ENCODE measurements at regions not wholly inside any gene's neighbourhood (a gene's known extent, or its start where the extent isn't known, plus 50 kb on each side); places are given as distances from the start of the nearest gene placed in this dataset.

DNA sequence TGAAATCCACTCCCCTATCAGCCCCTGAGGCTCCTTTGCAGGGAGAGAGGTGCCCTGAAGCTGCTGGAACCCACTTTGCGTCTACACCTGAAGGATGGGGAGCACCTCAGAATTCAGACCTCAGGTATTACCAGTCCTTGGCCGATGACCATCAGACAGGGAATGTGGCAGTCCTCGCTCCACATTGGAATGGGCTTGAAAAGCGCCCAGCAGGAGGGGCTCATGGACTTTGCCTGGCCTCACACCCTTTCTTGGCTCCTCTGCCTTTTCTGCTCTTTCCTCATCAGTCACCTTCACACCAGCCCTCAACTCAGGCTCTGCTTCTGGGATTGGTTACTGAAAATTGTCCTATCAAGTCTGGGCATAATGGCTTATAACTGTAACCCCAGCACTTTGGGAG is 83.9 kb downstream of the BARX1 start:
- no peak overlapping the region for H3K9ac ChIP-seq (ENCODE audit: low read length)
- H3K4me3 ChIP-seq (ENCODE audit: low read depth in 1 of 2, low read length in 2 of 2) = no peak overlapping the region
- no peaks in the 10 kb centered on the region for H3K36me3 ChIP-seq (ENCODE audit: insufficient read depth, low read length)
- no peaks in the 10 kb centered on the region for H3K27me3 ChIP-seq (ENCODE audit: control insufficient read depth in 1 of 2, insufficient read depth in 2 of 2, low read length in 2 of 2)
- peaks cover 7% of the 10 kb centered on the region for H3K9me3 ChIP-seq (ENCODE audit: low read length)
- H3K27ac ChIP-seq (ENCODE audit: low read depth, low read length) = no peak overlapping the region
- no peaks in the 10 kb centered on the region for H3K4me1 ChIP-seq (ENCODE audit: insufficient read depth, low read length)

DNA sequence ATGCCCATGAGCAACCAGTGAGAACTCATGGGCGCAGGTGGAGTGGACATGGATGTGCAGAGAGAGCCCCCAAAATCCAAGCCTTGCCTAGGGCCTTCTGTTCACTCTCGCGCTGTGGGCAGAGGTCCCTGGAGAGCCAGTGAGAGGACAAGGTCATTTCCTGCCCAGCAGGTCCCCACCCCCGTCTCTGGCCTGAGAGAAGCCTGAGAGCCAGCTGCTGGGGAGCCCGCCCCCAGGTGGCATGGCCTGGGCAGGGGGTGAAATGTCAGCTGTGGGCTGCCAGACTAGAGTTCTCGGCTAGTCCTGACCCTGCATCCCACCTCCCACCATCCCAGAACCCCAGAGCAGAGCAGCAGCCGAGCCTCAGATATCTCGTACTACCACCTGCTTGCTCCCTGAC is 85.3 kb downstream of the BARX1 start:
- no peak overlapping the region for H3K9ac ChIP-seq (ENCODE audit: low read length)
- no peaks in the 10 kb centered on the region for H3K36me3 ChIP-seq (ENCODE audit: insufficient read depth, low read length)
- H3K9me3 ChIP-seq (ENCODE audit: low read length) = peaks cover under 1% of the 10 kb centered on the region
- no peaks in the 10 kb centered on the region for H3K4me1 ChIP-seq (ENCODE audit: insufficient read depth, low read length)
- no peak overlapping the region for H3K27ac ChIP-seq (ENCODE audit: low read depth, low read length)
- no peak overlapping the region for H3K4me3 ChIP-seq (ENCODE audit: low read depth in 1 of 2, low read length in 2 of 2)
- H3K27me3 ChIP-seq (ENCODE audit: control insufficient read depth in 1 of 2, insufficient read depth in 2 of 2, low read length in 2 of 2) = no peaks in the 10 kb centered on the region

DNA sequence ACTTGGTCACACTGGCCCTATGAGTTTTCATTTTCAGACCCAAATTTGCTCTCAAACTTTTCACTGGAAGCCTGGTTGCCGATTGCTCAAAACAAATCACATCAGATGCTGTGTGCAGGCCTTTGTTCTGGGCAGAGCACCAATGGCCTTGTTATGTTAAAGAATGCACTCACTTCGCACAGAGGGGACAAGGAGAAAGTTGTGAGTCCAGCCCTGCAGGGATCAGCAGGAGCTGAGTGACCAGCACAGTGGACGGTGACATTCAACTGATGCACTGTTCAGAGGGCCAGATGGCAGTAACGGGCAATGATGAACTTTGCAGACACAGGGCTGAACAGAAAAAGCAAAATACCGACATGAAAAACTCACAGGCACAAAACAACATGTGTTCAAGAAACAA is 86.1 kb downstream of the BARX1 start:
- H3K4me3 ChIP-seq (ENCODE audit: low read depth in 1 of 2, low read length in 2 of 2) = no peak overlapping the region
- no peaks in the 10 kb centered on the region for H3K27me3 ChIP-seq (ENCODE audit: control insufficient read depth in 1 of 2, insufficient read depth in 2 of 2, low read length in 2 of 2)
- H3K9me3 ChIP-seq (ENCODE audit: low read length) = no peaks in the 10 kb centered on the region
- no peak overlapping the region for H3K27ac ChIP-seq (ENCODE audit: low read depth, low read length)
- no peaks in the 10 kb centered on the region for H3K4me1 ChIP-seq (ENCODE audit: insufficient read depth, low read length)
- no peaks in the 10 kb centered on the region for H3K36me3 ChIP-seq (ENCODE audit: insufficient read depth, low read length)
- no peak overlapping the region for H3K9ac ChIP-seq (ENCODE audit: low read length)

DNA sequence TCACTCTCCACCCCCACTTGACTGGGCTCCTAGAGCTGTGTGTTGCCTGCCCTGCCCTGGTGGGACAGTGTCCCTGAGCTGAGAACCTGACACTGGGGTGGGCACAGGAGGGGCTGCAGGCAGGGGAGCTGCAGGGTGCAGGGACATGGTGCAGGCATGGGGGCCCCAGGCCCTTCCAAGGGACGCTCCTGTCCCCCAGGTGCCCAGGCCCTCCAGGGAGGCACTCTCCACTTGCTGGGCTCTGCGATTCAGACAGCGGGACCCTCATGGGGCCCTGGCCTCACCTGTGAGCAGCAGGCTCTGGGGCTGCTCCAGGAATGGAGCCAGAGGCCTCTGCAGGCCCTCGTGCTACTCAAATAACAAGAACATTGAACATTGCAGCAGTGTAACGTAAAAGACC is 89.4 kb downstream of the BARX1 start:
- Histone ChIP-seq H3K4me3 (ENCODE audit: low read depth in 1 of 2, low read length in 2 of 2) (no peak overlapping the region), H3K4me1 (ENCODE audit: insufficient read depth, low read length) (no peaks in the 10 kb centered on the region), H3K27ac (ENCODE audit: low read depth, low read length) (no peak overlapping the region), H3K36me3 (ENCODE audit: insufficient read depth, low read length) (no peaks in the 10 kb centered on the region), H3K9ac (ENCODE audit: low read length) (no peak overlapping the region), H3K27me3 (ENCODE audit: control insufficient read depth in 1 of 2, insufficient read depth in 2 of 2, low read length in 2 of 2) (peaks cover 0 to 18% of the 10 kb centered on the region in 2 donors), H3K9me3 (ENCODE audit: low read length) (no peaks in the 10 kb centered on the region)

DNA sequence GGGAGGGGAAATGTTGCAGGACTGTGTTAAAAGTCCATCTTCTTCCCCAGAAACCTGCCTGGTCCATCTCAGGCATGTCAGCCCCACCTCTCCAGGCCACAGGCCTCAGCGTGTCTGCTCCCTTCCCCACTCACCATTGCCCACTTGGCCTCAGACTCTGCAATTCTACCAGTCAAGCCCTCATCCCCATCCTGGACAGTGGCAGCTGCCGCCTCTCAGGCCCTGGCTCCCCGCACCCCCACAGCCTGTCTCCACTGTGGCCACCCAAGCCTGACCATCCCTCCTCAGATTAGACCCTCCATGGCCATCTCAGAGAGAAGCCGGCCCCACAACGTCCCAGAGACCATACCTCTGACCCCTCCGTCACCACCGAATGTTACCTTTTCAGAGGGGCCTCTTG is 89.9 kb downstream of the BARX1 start:
- Histone ChIP-seq H3K4me1 (ENCODE audit: insufficient read depth, low read length) (no peaks in the 10 kb centered on the region), H3K27ac (ENCODE audit: low read depth, low read length) (no peak overlapping the region), H3K4me3 (ENCODE audit: low read depth in 1 of 2, low read length in 2 of 2) (no peak overlapping the region), H3K36me3 (ENCODE audit: insufficient read depth, low read length) (no peaks in the 10 kb centered on the region), H3K27me3 (ENCODE audit: control insufficient read depth in 1 of 2, insufficient read depth in 2 of 2, low read length in 2 of 2) (peaks cover 0 to 23% of the 10 kb centered on the region in 2 donors), H3K9me3 (ENCODE audit: low read length) (no peaks in the 10 kb centered on the region), H3K9ac (ENCODE audit: low read length) (no peak overlapping the region)

DNA sequence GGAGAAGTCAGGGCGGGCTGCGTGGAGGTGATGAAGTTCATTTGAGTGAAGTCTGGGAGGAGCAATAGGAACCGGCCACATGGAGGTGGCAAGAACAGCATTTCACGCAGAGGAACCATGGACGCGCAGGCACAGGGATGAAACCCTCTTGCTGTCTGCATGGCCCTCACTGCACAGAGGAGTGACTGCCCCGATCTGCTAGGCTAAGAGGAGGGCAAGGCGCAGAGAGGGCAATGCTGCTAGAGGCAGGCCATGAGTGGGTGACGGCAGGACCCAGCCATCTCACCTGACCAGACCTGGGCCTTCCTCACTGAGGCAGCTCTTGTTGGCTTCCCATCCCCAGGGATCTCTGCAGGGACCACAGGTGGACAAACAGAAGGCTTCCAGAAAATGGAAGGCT is 90.3 kb downstream of the BARX1 start:
- H3K27me3 ChIP-seq (ENCODE audit: control insufficient read depth in 1 of 2, insufficient read depth in 2 of 2, low read length in 2 of 2) = peaks cover 0 to 27% of the 10 kb centered on the region in 2 donors

DNA sequence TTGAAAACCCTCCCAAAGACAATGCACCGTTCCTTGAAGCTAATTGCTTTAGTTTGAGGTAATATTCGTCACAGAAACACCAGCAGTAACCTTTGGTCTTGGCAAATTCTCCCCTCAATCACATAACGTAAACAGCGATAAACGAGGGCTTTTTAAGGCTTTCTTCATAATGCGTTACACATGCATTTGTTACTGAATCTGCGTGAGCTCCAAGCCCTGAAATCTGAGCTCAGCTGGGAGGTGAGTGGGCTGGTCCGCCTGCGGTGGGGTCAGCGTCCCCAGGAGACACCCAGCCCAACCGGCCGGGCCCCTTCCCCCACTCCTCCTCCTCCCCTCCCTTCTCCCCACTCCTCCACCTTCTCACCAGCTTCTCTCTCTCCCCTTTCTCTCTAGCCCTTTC is 91.1 kb downstream of the BARX1 start:
- no peak overlapping the region for H3K9ac ChIP-seq (ENCODE audit: low read length)
- no peaks in the 10 kb centered on the region for H3K9me3 ChIP-seq (ENCODE audit: low read length)
- H3K36me3 ChIP-seq (ENCODE audit: insufficient read depth, low read length) = no peaks in the 10 kb centered on the region
- no peaks in the 10 kb centered on the region for H3K4me1 ChIP-seq (ENCODE audit: insufficient read depth, low read length)
- H3K4me3 ChIP-seq (ENCODE audit: low read depth in 1 of 2, low read length in 2 of 2) = no peak overlapping the region
- no peak overlapping the region for H3K27ac ChIP-seq (ENCODE audit: low read depth, low read length)
- peaks cover 0 to 35% of the 10 kb centered on the region in 2 donors for H3K27me3 ChIP-seq (ENCODE audit: control insufficient read depth in 1 of 2, insufficient read depth in 2 of 2, low read length in 2 of 2)

More for the DNA sequence above, 90.3 kb downstream of the BARX1 start:
- Histone ChIP-seq H3K9ac (ENCODE audit: low read length) (no peak overlapping the region), H3K36me3 (ENCODE audit: insufficient read depth, low read length) (no peaks in the 10 kb centered on the region), H3K4me3 (ENCODE audit: low read depth in 1 of 2, low read length in 2 of 2) (no peak overlapping the region), H3K27ac (ENCODE audit: low read depth, low read length) (no peak overlapping the region), H3K9me3 (ENCODE audit: low read length) (no peaks in the 10 kb centered on the region), H3K4me1 (ENCODE audit: insufficient read depth, low read length) (no peaks in the 10 kb centered on the region)

DNA sequence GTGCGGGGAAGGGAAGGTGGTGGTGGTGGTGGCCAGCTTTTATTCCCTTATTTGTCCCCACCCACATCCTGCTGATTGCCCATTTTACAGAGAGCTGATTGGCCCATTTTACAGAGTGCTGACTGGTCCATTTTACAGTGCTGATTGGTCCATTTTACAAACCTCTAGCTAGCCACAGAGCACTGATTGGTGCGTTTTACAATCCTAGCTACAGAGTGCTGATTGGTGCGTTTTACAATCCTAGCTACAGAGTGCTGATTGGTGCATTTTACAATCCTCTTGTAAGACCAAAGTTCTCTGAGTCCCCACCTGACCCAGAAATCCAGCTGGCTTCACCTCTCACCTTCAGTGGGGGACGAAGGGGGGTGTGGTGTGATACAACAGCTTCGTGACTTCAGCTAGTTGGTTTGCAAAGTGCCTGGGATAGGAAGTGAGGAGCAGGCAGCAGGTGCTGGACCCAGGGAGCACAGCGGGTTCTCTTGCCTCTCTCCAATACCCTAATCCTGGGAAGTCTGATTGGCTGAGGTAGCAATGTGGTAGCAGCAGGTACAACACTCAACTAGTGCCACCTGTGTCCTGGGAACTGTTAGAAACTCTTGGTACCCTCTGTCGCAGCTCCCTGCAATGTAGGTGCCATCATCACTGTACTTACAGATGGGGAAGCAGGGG is 92.1 kb downstream of the BARX1 start:
- peaks cover 0 to 38% of the 10 kb centered on the region in 2 donors for H3K27me3 ChIP-seq (ENCODE audit: control insufficient read depth in 1 of 2, insufficient read depth in 2 of 2, low read length in 2 of 2)
- no peaks in the 10 kb centered on the region for H3K9me3 ChIP-seq (ENCODE audit: low read length)
- H3K4me1 ChIP-seq (ENCODE audit: insufficient read depth, low read length) = no peaks in the 10 kb centered on the region
- H3K4me3 ChIP-seq (ENCODE audit: low read depth in 1 of 2, low read length in 2 of 2) = no peak overlapping the region
- H3K36me3 ChIP-seq (ENCODE audit: insufficient read depth, low read length) = no peaks in the 10 kb centered on the region
- no peak overlapping the region for H3K9ac ChIP-seq (ENCODE audit: low read length)
- H3K27ac ChIP-seq (ENCODE audit: low read depth, low read length) = no peak overlapping the region

DNA sequence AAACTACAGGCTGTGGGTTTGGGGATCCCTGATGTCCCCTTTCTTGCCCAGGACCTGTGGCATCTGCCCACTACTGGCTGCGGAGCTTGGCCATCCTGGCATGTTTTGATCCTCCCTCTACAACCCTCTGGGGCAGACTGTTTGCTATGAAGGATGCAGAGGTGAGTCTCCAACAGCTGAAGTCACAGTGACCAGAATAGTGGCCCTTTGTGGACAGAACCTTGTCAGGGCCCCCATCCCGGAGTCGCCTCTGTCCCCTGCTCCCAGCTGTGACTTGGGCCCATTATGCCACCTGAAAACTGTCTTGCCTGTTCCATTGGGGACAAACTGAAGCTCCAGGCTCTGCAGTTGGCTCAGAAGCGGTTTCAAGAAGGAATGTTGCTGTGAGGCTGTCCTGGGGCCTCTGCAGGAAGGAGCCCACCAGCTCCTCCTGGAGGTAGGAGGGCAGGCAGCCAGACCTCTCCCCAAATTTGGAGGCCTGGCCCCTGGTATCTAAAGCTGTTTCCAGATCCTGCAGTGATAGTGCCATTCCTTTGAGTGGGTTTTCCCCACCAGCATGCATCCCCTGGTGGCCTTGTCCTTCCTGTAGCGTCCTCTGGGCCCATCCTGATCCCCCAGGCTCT is 93.3 kb downstream of the BARX1 start:
- H3K4me3 ChIP-seq (ENCODE audit: low read depth in 1 of 2, low read length in 2 of 2) = no peak overlapping the region
- H3K9ac ChIP-seq (ENCODE audit: low read length) = no peak overlapping the region
- H3K27ac ChIP-seq (ENCODE audit: low read depth, low read length) = no peak overlapping the region
- H3K27me3 ChIP-seq (ENCODE audit: control insufficient read depth in 1 of 2, insufficient read depth in 2 of 2, low read length in 2 of 2) = peaks cover 0 to 38% of the 10 kb centered on the region in 2 donors
- peaks cover 2% of the 10 kb centered on the region for H3K4me1 ChIP-seq (ENCODE audit: insufficient read depth, low read length)
- no peaks in the 10 kb centered on the region for H3K9me3 ChIP-seq (ENCODE audit: low read length)
- no peaks in the 10 kb centered on the region for H3K36me3 ChIP-seq (ENCODE audit: insufficient read depth, low read length)

DNA sequence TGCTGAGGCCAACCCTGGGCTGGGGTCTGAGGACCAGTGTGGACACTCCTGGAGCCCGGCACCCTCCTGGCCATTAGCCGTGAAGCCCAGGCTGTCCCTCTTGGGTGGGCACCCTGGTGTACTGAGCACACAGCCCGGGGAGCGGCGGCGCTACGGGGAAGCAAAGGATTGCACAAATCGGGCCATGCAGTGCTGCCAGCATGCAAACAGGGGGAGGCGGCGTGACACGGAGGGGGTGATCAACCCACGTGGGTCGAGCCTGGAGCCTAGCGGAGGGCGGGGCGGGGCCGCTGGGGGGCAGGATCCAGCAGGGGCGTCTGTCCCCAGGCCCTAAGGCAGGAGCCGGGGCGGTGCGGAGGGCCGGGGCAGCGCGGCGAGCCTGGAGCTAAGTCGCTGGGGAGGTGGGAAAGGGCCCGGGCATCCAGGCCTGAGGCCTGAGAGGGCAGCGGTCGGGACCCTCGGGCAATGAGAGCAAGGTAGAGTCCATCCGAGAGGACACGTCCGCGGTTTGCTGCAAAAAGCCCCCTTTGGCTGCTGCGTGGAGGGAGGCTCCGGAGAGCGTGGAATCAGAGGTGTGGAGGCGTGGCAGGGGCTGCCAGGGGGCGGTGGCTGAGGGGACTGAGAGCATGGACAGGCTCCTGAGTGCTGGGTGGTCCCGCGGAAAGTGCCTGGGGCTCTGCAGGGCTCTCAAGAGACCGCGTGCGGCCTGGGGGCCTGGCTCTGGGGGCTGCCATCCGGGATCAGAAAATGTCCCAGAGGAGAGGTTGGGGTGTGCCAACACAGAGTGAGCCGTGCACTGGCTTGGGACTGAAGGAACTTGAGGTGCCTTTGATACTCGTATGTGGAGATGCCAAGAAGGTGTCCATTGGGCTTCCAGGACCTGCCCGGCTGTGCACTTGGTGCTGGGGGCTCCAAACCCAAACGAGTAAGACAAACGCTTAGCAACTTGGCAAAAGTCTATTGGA is 94.2 kb downstream of the BARX1 start:
- Histone ChIP-seq H3K4me1 (ENCODE audit: insufficient read depth, low read length) (peaks cover 10% of the 10 kb centered on the region), H3K27me3 (ENCODE audit: control insufficient read depth in 1 of 2, insufficient read depth in 2 of 2, low read length in 2 of 2) (peaks cover 0 to 38% of the 10 kb centered on the region in 2 donors), H3K9ac (ENCODE audit: low read length) (no peak overlapping the region), H3K36me3 (ENCODE audit: insufficient read depth, low read length) (no peaks in the 10 kb centered on the region), H3K27ac (ENCODE audit: low read depth, low read length) (no peak overlapping the region), H3K9me3 (ENCODE audit: low read length) (no peaks in the 10 kb centered on the region), H3K4me3 (ENCODE audit: low read depth in 1 of 2, low read length in 2 of 2) (no peak overlapping the region)

DNA sequence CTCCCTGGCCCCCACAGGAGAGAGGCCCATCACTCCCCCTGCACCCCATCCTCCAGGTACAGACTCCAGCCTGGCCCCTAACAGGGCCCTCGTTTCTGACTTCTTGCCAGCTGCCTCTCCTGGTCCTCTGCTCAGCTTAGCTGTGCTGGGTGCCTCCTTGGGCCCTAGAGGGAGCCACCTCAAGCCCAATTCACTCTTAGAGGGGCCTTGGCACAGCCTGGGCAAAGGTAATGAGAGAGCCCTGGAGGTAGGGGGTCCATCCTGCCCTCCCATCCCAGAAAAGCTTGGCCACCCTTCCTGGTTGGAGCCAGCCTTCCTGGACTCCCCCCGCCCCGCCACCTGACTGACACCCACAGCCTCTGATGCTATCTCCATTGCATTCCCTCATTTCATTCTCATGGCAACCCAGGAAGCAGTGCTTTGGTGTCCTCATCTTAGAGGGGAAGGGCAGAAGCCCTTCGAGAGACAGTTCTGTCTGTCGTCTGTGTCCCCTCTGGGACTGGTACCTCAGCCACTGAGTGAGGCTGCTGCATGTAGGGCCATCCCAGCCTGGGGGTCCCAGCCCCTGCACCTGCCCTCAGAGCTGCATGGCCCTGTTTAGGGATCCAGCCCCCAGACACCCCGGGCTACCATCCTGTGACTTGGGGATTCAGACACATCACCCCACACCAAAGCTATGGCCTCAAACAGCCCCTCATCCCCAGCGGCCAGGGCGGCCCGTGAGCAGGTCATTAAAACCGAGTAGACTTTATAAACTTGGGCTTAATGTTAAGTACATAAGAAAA is 95.5 kb downstream of the BARX1 start:
- H3K9me3 ChIP-seq (ENCODE audit: low read length) = no peaks in the 10 kb centered on the region
- H3K36me3 ChIP-seq (ENCODE audit: insufficient read depth, low read length) = no peaks in the 10 kb centered on the region
- no peak overlapping the region for H3K9ac ChIP-seq (ENCODE audit: low read length)
- H3K27me3 ChIP-seq (ENCODE audit: control insufficient read depth in 1 of 2, insufficient read depth in 2 of 2, low read length in 2 of 2) = peaks cover 0 to 38% of the 10 kb centered on the region in 2 donors
- H3K4me1 ChIP-seq (ENCODE audit: insufficient read depth, low read length) = peaks cover 13% of the 10 kb centered on the region
- H3K27ac ChIP-seq (ENCODE audit: low read depth, low read length) = no peak overlapping the region
- no peak overlapping the region for H3K4me3 ChIP-seq (ENCODE audit: low read depth in 1 of 2, low read length in 2 of 2)

Data from muscle layer of colon (tissue), 2 donors.